ENCODE measurements at regions not wholly inside any gene's neighbourhood (a gene's known extent, or its start where the extent isn't known, plus 50 kb on each side); places are given as distances from the start of the nearest gene placed in this dataset.

DNA sequence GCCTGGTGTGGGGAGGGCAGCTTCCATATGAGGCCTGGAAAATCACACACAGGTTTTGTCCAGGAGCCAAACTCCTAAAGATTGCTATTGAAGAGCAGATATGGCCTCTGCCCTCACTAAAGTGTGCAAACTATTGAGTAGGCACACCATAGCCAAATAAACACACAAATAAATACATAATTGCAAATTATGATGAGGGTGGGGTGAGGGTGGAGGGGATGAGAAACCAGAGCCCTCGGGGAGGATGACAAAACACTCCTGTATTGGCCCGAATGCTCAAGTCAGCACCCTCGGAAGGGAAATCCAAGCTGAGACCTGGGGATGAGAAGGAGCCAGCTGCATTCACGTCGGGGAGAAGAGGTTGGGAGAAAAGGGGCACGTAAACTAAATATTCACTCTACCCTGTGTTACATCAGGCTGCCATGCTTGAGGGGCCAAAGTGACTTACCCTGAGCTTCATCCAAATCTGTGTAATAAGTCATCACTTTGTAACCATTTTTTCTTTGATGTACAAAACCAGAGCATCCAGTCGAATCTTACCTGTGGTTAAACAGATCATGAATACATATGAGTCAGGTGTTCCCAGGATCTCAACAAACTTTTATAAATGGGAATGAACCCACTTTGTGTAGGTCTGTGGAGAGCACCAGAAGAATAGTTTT, 73.9 kb upstream of the PCSK1 start:
- dilution Hi-C loops (cut with MboI; ENCODE audit: extremely low pct_ligation_motif_present, low sequenced_read_pairs), result no loop called here
- no peak for DNase-seq (ENCODE audit: low read depth, low spot score)
- TF ChIP-seq CTCF (optimal IDR thresholded peaks at IDR 0.05 in 1 of 3, IDR thresholded peaks at IDR 0.05 in 1 of 3, conservative IDR thresholded peaks at IDR 0.05 in 1 of 3; ENCODE audit: extremely low read depth in 1 of 3, insufficient read depth in 2 of 3, low read length in 3 of 3), result no peak
- no peak for TF ChIP-seq EZH2 (IDR thresholded peaks at IDR 0.05; ENCODE audit: low read length)
- Histone ChIP-seq H3K4me1 (ENCODE audit: control insufficient read depth, extremely low read depth, insufficient read depth, low read length) (no peaks in the 10 kb centered on the region), H3K79me2 (ENCODE audit: control insufficient read depth, insufficient read depth, low read length) (no peaks in the 10 kb centered on the region), H3K27me3 (ENCODE audit: control insufficient read depth, extremely low read depth, insufficient read depth, low read length) (no peaks in the 10 kb centered on the region), H3K36me3 (ENCODE audit: control insufficient read depth in 2 of 2, extremely low read depth in 1 of 2, insufficient read depth in 2 of 2, low read length in 2 of 2) (no peaks in the 10 kb centered on the region), H4K20me1 (ENCODE audit: control insufficient read depth, extremely low read depth, insufficient read depth, low read length) (no peaks in the 10 kb centered on the region), H2AFZ (ENCODE audit: control insufficient read depth, low read length) (no peak overlapping the region), H3K4me2 (ENCODE audit: control insufficient read depth, extremely low read depth, insufficient read depth, low read depth, low read length) (no peak overlapping the region), H3K4me3 (ENCODE audit: control insufficient read depth in 2 of 3, extremely low read depth in 1 of 3, insufficient read depth in 2 of 3, low read depth in 1 of 3, low read length in 3 of 3) (no peak overlapping the region), H3K9me3 (ENCODE audit: control insufficient read depth, low read depth, low read length) (no peaks in the 10 kb centered on the region), H3K9ac (ENCODE audit: control insufficient read depth, extremely low read depth, insufficient read depth, low read length) (no peak overlapping the region), H3K27ac (ENCODE audit: control insufficient read depth, insufficient read depth, low read length) (no peak overlapping the region), H3K9me1 (ENCODE audit: control insufficient read depth, extremely low read depth, insufficient read depth, low read length) (no peaks in the 10 kb centered on the region)
- no peak for FAIRE-seq

DNA sequence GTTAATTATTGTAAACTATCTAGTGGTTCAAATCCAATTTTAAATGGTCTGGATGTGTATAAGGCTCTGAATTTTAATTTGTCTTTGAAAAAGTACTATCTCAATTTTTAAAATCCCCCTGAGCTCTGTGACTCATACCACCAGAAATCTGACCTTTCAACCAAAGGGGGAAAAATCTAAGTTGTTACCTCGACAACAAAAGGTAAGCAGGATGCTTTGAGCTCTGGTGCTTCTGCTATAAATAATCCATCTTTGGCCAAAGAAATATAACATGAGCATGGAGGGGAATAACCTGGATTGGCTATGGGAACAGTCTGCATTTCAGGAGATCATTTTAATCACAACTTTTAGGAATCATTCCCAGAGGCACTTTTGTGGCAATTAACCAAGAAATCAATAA, 76.3 kb upstream of the PCSK1 start:
- FAIRE-seq, result no peak
- H2AFZ ChIP-seq (ENCODE audit: control insufficient read depth, low read length), result no peak overlapping the region
- TF ChIP-seq EZH2 (IDR thresholded peaks at IDR 0.05; ENCODE audit: low read length) (no peak), CTCF (optimal IDR thresholded peaks at IDR 0.05 in 1 of 3, IDR thresholded peaks at IDR 0.05 in 1 of 3, conservative IDR thresholded peaks at IDR 0.05 in 1 of 3; ENCODE audit: extremely low read depth in 1 of 3, insufficient read depth in 2 of 3, low read length in 3 of 3) (no peak)
- no peaks in the 10 kb centered on the region for H3K4me1 ChIP-seq (ENCODE audit: control insufficient read depth, extremely low read depth, insufficient read depth, low read length)
- H3K9me3 ChIP-seq (ENCODE audit: control insufficient read depth, low read depth, low read length), result no peaks in the 10 kb centered on the region
- dilution Hi-C loops (cut with MboI; ENCODE audit: extremely low pct_ligation_motif_present, low sequenced_read_pairs), result no loop called here
- H3K9me1 ChIP-seq (ENCODE audit: control insufficient read depth, extremely low read depth, insufficient read depth, low read length), result no peaks in the 10 kb centered on the region
- no peaks in the 10 kb centered on the region for H3K36me3 ChIP-seq (ENCODE audit: control insufficient read depth in 2 of 2, extremely low read depth in 1 of 2, insufficient read depth in 2 of 2, low read length in 2 of 2)
- H3K79me2 ChIP-seq (ENCODE audit: control insufficient read depth, insufficient read depth, low read length), result no peaks in the 10 kb centered on the region
- DNase-seq (ENCODE audit: low read depth, low spot score), result no peak
- no peaks in the 10 kb centered on the region for H4K20me1 ChIP-seq (ENCODE audit: control insufficient read depth, extremely low read depth, insufficient read depth, low read length)
- peaks cover 2% of the 10 kb centered on the region for H3K27me3 ChIP-seq (ENCODE audit: control insufficient read depth, extremely low read depth, insufficient read depth, low read length)
- no peak overlapping the region for H3K4me3 ChIP-seq (ENCODE audit: control insufficient read depth in 2 of 3, extremely low read depth in 1 of 3, insufficient read depth in 2 of 3, low read depth in 1 of 3, low read length in 3 of 3)
- no peak overlapping the region for H3K9ac ChIP-seq (ENCODE audit: control insufficient read depth, extremely low read depth, insufficient read depth, low read length)
- no peak overlapping the region for H3K4me2 ChIP-seq (ENCODE audit: control insufficient read depth, extremely low read depth, insufficient read depth, low read depth, low read length)
- H3K27ac ChIP-seq (ENCODE audit: control insufficient read depth, insufficient read depth, low read length), result no peak overlapping the region

All from keratinocyte (primary cell).